SK-N-SH (cell line): ENCODE measurements at regions not wholly inside any gene's neighbourhood (a gene's known extent, or its start where the extent isn't known, plus 50 kb on each side); places are given as distances from the start of the nearest gene placed in this dataset.

Source experiments
- CTCF ChIA-PET: fragments of 300-600, 350-600 bp; formaldehyde crosslinking; extraction: SDS; loops from one replicate; lab custom pipeline; 2021; lab: Yijun Ruan, JAX
- POLR2A ChIA-PET: fragments of 350-600 bp; sonication (Branson Sonifier 250); formaldehyde crosslinking; extraction: SDS; loops from one replicate; lab custom pipeline; 2020; ENCODE audit warnings: antibody characterized with exemption, inconsistent platforms; lab: Yijun Ruan, JAX
- DNase-seq: peaks from one replicate; pipeline ENCODE4 v3.0.0; 2012
- H2AFZ ChIP-seq: fragments of 200-600 bp; sonication (generic); 2 replicates; pipeline ENCODE4 v1.8.1; 2016; ENCODE audit warnings: antibody characterized with exemption, mild to moderate bottlenecking, low read depth
- H3F3A ChIP-seq: fragments of 200-600 bp; sonication (generic); replicated peaks from 2 replicates; pipeline ENCODE3; 2016; ENCODE audit warnings: antibody characterized with exemption, mild to moderate bottlenecking; ENCODE audit not compliant: insufficient read depth
- H3K27ac ChIP-seq, 2 experiments: fragments of 200-500 bp in 1 of 2; fragments of 200-600 bp in 1 of 2; sonication (Bioruptor generic) in 1 of 2; sonication (generic), shearing (Covaris generic) in 1 of 2; 2 replicates each; pipeline versions ENCODE4 v1.5.1 to v1.6.1; 2014 to 2016; ENCODE audit warnings: low read depth in 2 of 2, inconsistent platforms in 1 of 2, low read length in 1 of 2, mild to moderate bottlenecking in 1 of 2, mixed read lengths in 1 of 2
- H3K27me3 ChIP-seq: fragments of 200-600 bp; sonication (generic), shearing (Covaris generic); 2 replicates; pipeline ENCODE4 v1.6.1; 2016; ENCODE audit warnings: mixed run types; ENCODE audit not compliant: insufficient read depth
- H3K36me3 ChIP-seq, 2 experiments: fragments of 200-500 bp in 1 of 2; fragments of 200-600 bp in 1 of 2; sonication (Bioruptor generic) in 1 of 2; sonication (generic) in 1 of 2; replicated peaks in 1 of 2; 2 replicates each; pipeline versions ENCODE3 to v1.5.1; 2014 to 2016; ENCODE audit warnings: low read length in 1 of 2, mild to moderate bottlenecking in 1 of 2; ENCODE audit not compliant: insufficient read depth in 2 of 2, control insufficient read depth in 1 of 2
- H3K4me1 ChIP-seq, 2 experiments: fragments of 200-500 bp in 1 of 2; fragments of 200-600 bp in 1 of 2; sonication (Bioruptor generic) in 1 of 2; sonication (generic), shearing (Covaris generic) in 1 of 2; 2 replicates each; pipeline versions ENCODE4 v1.5.1 to v1.6.1; 2014 to 2016; ENCODE audit warnings: low read depth in 1 of 2, low read length in 1 of 2, mixed run types in 1 of 2; ENCODE audit not compliant: insufficient read depth in 2 of 2, control insufficient read depth in 1 of 2
- H3K4me2 ChIP-seq: fragments of 200-600 bp; sonication (generic), shearing (Covaris generic); 2 replicates; pipeline ENCODE4 v1.6.1; 2017; ENCODE audit warnings: mixed run types
- H3K4me3 ChIP-seq, 2 experiments: fragments of 200-500 bp in 1 of 2; fragments of 200-600 bp in 1 of 2; sonication (Bioruptor generic) in 1 of 2; sonication (generic), shearing (Covaris generic) in 1 of 2; 2 replicates each; pipeline versions ENCODE4 v1.5.1 to v1.8.1; 2014 to 2016; ENCODE audit warnings: low read depth in 2 of 2, inconsistent platforms in 1 of 2, low read length in 1 of 2, mild to moderate bottlenecking in 1 of 2, mixed read lengths in 1 of 2, moderate library complexity in 1 of 2
- H3K79me2 ChIP-seq: fragments of 200-600 bp; sonication (generic); 2 replicates; pipeline ENCODE4 v1.8.1; 2017; ENCODE audit warnings: mild to moderate bottlenecking; ENCODE audit not compliant: insufficient read depth
- H3K9ac ChIP-seq: fragments of 200-600 bp; sonication (generic); 2 replicates; pipeline ENCODE4 v1.6.1; 2017; ENCODE audit warnings: mixed run types
- H3K9me2 ChIP-seq: fragments of 200-600 bp; sonication (generic); 2 replicates; pipeline ENCODE4 v1.6.1; 2017; ENCODE audit warnings: mixed run types
- H3K9me3 ChIP-seq: fragments of 200-600 bp; sonication (generic); 2 replicates; pipeline ENCODE4 v1.6.1; 2017; ENCODE audit warnings: mixed run types, mild to moderate bottlenecking, moderate library complexity
- H4K20me1 ChIP-seq: fragments of 200-600 bp; sonication (generic); 2 replicates; pipeline ENCODE4 v1.6.1; 2017; ENCODE audit warnings: mild to moderate bottlenecking, mixed run types; ENCODE audit not compliant: insufficient read depth
- ELF1 ChIP-seq: IDR thresholded peaks from 2 replicates; pipeline ENCODE4 v1.4.0; 2012
- EP300 ChIP-seq, 2 experiments: IDR thresholded peaks; 2 replicates each; pipeline versions ENCODE4 v1.4.0 to v1.6.1; 2012; ENCODE audit warnings: borderline replicate concordance in 1 of 2, low read depth in 1 of 2, low read length in 1 of 2
- FOSL2 ChIP-seq: IDR thresholded peaks from 2 replicates; pipeline ENCODE4 v1.4.0; 2012; ENCODE audit warnings: low read depth, mild to moderate bottlenecking, moderate library complexity, borderline replicate concordance
- FOXJ3 ChIP-seq: sonication (generic); formaldehyde crosslinking; IDR thresholded peaks from 2 replicates; pipeline ENCODE4 v1.5.1; 2020; ENCODE audit warnings: mild to moderate bottlenecking, missing genetic modification reagents
- FOXM1 ChIP-seq: IDR thresholded peaks from 2 replicates; pipeline ENCODE4 v1.4.0; 2012; ENCODE audit warnings: low read depth, mild to moderate bottlenecking
- JUND ChIP-seq: IDR thresholded peaks from 2 replicates; pipeline ENCODE4 v1.4.0; 2012
- MEF2A ChIP-seq: IDR thresholded peaks from 2 replicates; pipeline ENCODE4 v1.4.0; 2012; ENCODE audit warnings: low read depth, borderline replicate concordance
- NRF1 ChIP-seq: IDR thresholded peaks from 2 replicates; pipeline ENCODE4 v1.6.1; 2012; ENCODE audit warnings: low read depth, mild to moderate bottlenecking, low read length
- POLR2AphosphoS5 ChIP-seq: IDR thresholded peaks from 2 replicates; pipeline ENCODE4 v1.6.1; 2012; ENCODE audit warnings: low read depth, low read length
- RAD21 ChIP-seq: IDR thresholded peaks from 2 replicates; pipeline ENCODE4 v1.6.1; 2012; ENCODE audit warnings: mild to moderate bottlenecking, low read length
- RFX5 ChIP-seq: IDR thresholded peaks from 2 replicates; pipeline ENCODE4 v1.6.1; 2012; ENCODE audit warnings: mild to moderate bottlenecking, improper control_type of control experiment, low read length
- RXRA ChIP-seq: IDR thresholded peaks from 2 replicates; pipeline ENCODE4 v1.4.0; 2012; ENCODE audit warnings: low read depth, mild to moderate bottlenecking, borderline replicate concordance
- SIN3A ChIP-seq: IDR thresholded peaks from 2 replicates; pipeline ENCODE4 v1.6.1; 2012; ENCODE audit warnings: low read depth, mild to moderate bottlenecking, low read length, moderate library complexity, borderline replicate concordance
- TAF1 ChIP-seq: IDR thresholded peaks from 2 replicates; pipeline ENCODE4 v1.6.1; 2012; ENCODE audit warnings: low read depth, mild to moderate bottlenecking, low read length, moderate library complexity, borderline replicate concordance
- WGBS: methylation state at CpG from one replicate; pipeline ENCODE4 v1.1.6; 2017; ENCODE audit warnings: low lambda C conversion rate; 5-methylcytosine and 5-hydroxymethylcytosine counted together
- TF ChIP-seq, protein P1 (sequence below): fragments of 150-350 bp; IDR thresholded peaks from 2 replicates; pipeline ENCODE4 v1.6.1; 2016; ENCODE audit warnings: mild to moderate bottlenecking, low read depth, low read length
- TF ChIP-seq, protein P2 (sequence below): IDR thresholded peaks from 2 replicates; pipeline ENCODE4 v1.4.0; 2012; ENCODE audit warnings: low read depth, borderline replicate concordance
- TF ChIP-seq, protein P3 (sequence below): IDR thresholded peaks from 2 replicates; pipeline ENCODE4; 2012
- TF ChIP-seq, protein P4 (sequence below): IDR thresholded peaks from 2 replicates; pipeline ENCODE4 v1.6.1; 2012; ENCODE audit warnings: mild to moderate bottlenecking, low read depth, low read length, moderate library complexity
- TF ChIP-seq, protein P5 (sequence below): IDR thresholded peaks from 2 replicates; pipeline ENCODE4 v1.4.0; 2012; ENCODE audit warnings: low read depth, borderline replicate concordance
- TF ChIP-seq, protein P6 (sequence below): fragments of 150-350 bp; IDR thresholded peaks from 2 replicates; pipeline ENCODE4 v1.6.1; 2017; ENCODE audit warnings: antibody characterized with exemption, low read length, low read depth, borderline replicate concordance

DNA sequence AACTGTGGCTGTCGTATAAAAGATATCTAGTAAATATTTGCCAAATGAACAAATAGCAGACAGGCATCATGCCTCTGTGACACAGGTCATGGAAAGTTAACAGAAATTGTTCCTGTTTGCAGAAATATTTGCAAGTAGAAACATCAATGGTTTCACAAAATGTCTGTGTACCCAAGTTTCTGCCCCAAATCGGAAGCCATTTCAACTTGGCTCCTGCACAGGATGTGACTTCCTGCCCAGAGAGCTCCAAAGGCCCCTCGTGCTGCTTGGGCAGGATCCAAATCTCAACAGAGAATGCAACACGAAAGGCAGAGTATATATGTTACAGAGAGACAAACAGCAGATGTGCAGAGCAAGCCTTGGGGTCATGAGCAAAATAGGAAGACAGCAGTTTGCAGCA, 95.5 kb upstream of the SERP2 start:
- POLR2A ChIA-PET, result no interaction called here
- Histone ChIP-seq H3K4me3 (no peak overlapping the region), H3K9me2 (no peaks in the 10 kb centered on the region), H3K27ac (peak overlapping the region in 1 of 2 experiments; percentile 47; a peak in 1 of 4 replicates), H4K20me1 (no peaks in the 10 kb centered on the region), H3K27me3 (no peaks in the 10 kb centered on the region), H3K36me3 (no peaks in the 10 kb centered on the region), H3K79me2 (no peaks in the 10 kb centered on the region), H3F3A (no peaks in the 10 kb centered on the region), H3K4me2 (no peak overlapping the region), H3K4me1 (peaks cover 0 to 41% of the 10 kb centered on the region in 2 experiments; a peak in 2 of 4 replicates), H3K9me3 (no peaks in the 10 kb centered on the region), H2AFZ (no peak overlapping the region), H3K9ac (no peak overlapping the region)
- no peak for DNase-seq
- CTCF ChIA-PET, result interaction anchor here (0.7 kb wide), 1 partner anchor 1101 kb away, joined by 3 read pairs; no protein-coding TSS in a partner anchor
- WGBS, result 64% methylated on average over 4 of the region's 4 CpGs
- no peak for TF ChIP-seq RFX5
- TF ChIP-seq, protein P1, sequence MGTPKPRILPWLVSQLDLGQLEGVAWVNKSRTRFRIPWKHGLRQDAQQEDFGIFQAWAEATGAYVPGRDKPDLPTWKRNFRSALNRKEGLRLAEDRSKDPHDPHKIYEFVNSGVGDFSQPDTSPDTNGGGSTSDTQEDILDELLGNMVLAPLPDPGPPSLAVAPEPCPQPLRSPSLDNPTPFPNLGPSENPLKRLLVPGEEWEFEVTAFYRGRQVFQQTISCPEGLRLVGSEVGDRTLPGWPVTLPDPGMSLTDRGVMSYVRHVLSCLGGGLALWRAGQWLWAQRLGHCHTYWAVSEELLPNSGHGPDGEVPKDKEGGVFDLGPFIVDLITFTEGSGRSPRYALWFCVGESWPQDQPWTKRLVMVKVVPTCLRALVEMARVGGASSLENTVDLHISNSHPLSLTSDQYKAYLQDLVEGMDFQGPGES, result no peak
- no peak for TF ChIP-seq FOSL2
- no peak for TF ChIP-seq MEF2A
- no peak for TF ChIP-seq TAF1
- no peak for TF ChIP-seq RXRA
- TF ChIP-seq SIN3A, result no peak
- no peak for TF ChIP-seq FOXJ3
- TF ChIP-seq, protein P2, sequence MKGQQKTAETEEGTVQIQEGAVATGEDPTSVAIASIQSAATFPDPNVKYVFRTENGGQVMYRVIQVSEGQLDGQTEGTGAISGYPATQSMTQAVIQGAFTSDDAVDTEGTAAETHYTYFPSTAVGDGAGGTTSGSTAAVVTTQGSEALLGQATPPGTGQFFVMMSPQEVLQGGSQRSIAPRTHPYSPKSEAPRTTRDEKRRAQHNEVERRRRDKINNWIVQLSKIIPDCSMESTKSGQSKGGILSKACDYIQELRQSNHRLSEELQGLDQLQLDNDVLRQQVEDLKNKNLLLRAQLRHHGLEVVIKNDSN, result no peak
- TF ChIP-seq ELF1, result no peak
- TF ChIP-seq, protein P3, sequence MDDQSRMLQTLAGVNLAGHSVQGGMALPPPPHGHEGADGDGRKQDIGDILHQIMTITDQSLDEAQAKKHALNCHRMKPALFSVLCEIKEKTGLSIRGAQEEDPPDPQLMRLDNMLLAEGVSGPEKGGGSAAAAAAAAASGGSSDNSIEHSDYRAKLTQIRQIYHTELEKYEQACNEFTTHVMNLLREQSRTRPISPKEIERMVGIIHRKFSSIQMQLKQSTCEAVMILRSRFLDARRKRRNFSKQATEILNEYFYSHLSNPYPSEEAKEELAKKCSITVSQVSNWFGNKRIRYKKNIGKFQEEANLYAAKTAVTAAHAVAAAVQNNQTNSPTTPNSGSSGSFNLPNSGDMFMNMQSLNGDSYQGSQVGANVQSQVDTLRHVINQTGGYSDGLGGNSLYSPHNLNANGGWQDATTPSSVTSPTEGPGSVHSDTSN, result no peak
- no peak for TF ChIP-seq FOXM1
- TF ChIP-seq EP300 (IDR thresholded peaks at IDR 0.05; ENCODE audit: borderline replicate concordance in 1 of 2, low read depth in 1 of 2, low read length in 1 of 2), result no peak
- TF ChIP-seq, protein P4, sequence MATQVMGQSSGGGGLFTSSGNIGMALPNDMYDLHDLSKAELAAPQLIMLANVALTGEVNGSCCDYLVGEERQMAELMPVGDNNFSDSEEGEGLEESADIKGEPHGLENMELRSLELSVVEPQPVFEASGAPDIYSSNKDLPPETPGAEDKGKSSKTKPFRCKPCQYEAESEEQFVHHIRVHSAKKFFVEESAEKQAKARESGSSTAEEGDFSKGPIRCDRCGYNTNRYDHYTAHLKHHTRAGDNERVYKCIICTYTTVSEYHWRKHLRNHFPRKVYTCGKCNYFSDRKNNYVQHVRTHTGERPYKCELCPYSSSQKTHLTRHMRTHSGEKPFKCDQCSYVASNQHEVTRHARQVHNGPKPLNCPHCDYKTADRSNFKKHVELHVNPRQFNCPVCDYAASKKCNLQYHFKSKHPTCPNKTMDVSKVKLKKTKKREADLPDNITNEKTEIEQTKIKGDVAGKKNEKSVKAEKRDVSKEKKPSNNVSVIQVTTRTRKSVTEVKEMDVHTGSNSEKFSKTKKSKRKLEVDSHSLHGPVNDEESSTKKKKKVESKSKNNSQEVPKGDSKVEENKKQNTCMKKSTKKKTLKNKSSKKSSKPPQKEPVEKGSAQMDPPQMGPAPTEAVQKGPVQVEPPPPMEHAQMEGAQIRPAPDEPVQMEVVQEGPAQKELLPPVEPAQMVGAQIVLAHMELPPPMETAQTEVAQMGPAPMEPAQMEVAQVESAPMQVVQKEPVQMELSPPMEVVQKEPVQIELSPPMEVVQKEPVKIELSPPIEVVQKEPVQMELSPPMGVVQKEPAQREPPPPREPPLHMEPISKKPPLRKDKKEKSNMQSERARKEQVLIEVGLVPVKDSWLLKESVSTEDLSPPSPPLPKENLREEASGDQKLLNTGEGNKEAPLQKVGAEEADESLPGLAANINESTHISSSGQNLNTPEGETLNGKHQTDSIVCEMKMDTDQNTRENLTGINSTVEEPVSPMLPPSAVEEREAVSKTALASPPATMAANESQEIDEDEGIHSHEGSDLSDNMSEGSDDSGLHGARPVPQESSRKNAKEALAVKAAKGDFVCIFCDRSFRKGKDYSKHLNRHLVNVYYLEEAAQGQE, result no peak
- no peak for TF ChIP-seq POLR2AphosphoS5
- TF ChIP-seq, protein P5, sequence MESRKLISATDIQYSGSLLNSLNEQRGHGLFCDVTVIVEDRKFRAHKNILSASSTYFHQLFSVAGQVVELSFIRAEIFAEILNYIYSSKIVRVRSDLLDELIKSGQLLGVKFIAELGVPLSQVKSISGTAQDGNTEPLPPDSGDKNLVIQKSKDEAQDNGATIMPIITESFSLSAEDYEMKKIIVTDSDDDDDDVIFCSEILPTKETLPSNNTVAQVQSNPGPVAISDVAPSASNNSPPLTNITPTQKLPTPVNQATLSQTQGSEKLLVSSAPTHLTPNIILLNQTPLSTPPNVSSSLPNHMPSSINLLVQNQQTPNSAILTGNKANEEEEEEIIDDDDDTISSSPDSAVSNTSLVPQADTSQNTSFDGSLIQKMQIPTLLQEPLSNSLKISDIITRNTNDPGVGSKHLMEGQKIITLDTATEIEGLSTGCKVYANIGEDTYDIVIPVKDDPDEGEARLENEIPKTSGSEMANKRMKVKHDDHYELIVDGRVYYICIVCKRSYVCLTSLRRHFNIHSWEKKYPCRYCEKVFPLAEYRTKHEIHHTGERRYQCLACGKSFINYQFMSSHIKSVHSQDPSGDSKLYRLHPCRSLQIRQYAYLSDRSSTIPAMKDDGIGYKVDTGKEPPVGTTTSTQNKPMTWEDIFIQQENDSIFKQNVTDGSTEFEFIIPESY, result no peak
- no peak for TF ChIP-seq JUND
- TF ChIP-seq NRF1, result no peak
- TF ChIP-seq, protein P6, sequence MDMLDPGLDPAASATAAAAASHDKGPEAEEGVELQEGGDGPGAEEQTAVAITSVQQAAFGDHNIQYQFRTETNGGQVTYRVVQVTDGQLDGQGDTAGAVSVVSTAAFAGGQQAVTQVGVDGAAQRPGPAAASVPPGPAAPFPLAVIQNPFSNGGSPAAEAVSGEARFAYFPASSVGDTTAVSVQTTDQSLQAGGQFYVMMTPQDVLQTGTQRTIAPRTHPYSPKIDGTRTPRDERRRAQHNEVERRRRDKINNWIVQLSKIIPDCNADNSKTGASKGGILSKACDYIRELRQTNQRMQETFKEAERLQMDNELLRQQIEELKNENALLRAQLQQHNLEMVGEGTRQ, result no peak
- TF ChIP-seq RAD21, result no peak
